PC-9 (cell line): ENCODE measurements at regions not wholly inside any gene's neighbourhood (a gene's known extent, or its start where the extent isn't known, plus 50 kb on each side); places are given as distances from the start of the nearest gene placed in this dataset.

ENCODE experiments used
- EZH2 ChIP-seq: fragments of 200-600 bp; sonication (generic); IDR thresholded peaks from 2 replicates; pipeline ENCODE4 v1.8.0; 2017; ENCODE audit warnings: antibody characterized with exemption, low read depth
- TF ChIP-seq, protein P1 (sequence below): fragments of 200-600 bp; sonication (generic); conservative IDR thresholded peaks from 2 replicates; pipeline ENCODE4 v1.6.1; 2017; ENCODE audit warnings: mixed run types, antibody characterized with exemption, mild to moderate bottlenecking, moderate library complexity

DNA sequence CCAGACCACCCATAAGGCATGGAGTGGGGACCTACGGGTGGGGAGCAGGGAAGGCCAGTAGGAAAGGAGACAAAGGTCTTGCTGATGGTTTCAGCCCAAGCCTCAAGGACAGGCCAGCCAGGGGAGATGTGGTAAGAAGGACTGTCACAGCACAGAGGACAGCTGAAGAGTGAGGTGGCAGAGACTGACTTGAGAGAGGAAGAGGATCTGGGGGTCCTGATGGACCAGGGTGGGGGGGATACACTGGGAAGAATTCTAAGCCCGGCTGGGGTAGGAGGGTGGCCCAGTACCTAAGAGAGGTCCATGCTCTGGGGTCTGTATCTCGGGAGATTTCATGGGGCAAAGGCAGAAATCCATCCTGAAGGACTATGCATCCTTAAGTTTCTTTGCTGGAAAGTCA, 66.1 kb upstream of the THY1 start:
- TF ChIP-seq, protein P1, sequence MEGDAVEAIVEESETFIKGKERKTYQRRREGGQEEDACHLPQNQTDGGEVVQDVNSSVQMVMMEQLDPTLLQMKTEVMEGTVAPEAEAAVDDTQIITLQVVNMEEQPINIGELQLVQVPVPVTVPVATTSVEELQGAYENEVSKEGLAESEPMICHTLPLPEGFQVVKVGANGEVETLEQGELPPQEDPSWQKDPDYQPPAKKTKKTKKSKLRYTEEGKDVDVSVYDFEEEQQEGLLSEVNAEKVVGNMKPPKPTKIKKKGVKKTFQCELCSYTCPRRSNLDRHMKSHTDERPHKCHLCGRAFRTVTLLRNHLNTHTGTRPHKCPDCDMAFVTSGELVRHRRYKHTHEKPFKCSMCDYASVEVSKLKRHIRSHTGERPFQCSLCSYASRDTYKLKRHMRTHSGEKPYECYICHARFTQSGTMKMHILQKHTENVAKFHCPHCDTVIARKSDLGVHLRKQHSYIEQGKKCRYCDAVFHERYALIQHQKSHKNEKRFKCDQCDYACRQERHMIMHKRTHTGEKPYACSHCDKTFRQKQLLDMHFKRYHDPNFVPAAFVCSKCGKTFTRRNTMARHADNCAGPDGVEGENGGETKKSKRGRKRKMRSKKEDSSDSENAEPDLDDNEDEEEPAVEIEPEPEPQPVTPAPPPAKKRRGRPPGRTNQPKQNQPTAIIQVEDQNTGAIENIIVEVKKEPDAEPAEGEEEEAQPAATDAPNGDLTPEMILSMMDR = no peak
- no peak for TF ChIP-seq EZH2
